Stimulated activated CD8-positive, alpha-beta memory T cell treated with anti-CD3 and anti-CD28 coated beads, Interleukin-15, amount 100 ng/mL, for 24 hours (primary cell): ENCODE measurements at regions not wholly inside any gene's neighbourhood (a gene's known extent, or its start where the extent isn't known, plus 50 kb on each side); places are given as distances from the start of the nearest gene placed in this dataset.

Experiments
- DNase-seq: peaks from one replicate; pipeline ENCODE4 v3.0.0-alpha.2; 2020; ENCODE audit warnings: low read depth

DNA sequence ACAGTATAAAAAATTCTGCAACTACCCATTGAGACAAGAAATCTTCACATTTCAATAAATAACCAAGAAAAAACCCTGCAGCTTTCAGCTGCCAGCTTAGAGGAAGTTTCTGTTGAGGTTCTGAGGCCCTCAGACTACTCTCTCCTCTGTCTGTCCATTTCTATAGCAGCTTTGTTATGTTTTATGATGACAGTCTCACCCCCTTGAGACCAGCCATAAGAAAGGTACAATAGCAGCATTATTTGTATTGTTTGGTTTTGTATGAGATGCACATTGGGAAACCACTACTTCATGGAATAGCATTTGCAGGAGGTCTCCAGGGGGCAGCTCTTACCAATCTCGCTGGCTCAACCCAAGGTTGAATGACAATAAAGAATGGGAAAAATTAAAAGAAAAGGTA is 334.6 kb upstream of the VRK2 start:
- DNase-seq = no peak

DNA sequence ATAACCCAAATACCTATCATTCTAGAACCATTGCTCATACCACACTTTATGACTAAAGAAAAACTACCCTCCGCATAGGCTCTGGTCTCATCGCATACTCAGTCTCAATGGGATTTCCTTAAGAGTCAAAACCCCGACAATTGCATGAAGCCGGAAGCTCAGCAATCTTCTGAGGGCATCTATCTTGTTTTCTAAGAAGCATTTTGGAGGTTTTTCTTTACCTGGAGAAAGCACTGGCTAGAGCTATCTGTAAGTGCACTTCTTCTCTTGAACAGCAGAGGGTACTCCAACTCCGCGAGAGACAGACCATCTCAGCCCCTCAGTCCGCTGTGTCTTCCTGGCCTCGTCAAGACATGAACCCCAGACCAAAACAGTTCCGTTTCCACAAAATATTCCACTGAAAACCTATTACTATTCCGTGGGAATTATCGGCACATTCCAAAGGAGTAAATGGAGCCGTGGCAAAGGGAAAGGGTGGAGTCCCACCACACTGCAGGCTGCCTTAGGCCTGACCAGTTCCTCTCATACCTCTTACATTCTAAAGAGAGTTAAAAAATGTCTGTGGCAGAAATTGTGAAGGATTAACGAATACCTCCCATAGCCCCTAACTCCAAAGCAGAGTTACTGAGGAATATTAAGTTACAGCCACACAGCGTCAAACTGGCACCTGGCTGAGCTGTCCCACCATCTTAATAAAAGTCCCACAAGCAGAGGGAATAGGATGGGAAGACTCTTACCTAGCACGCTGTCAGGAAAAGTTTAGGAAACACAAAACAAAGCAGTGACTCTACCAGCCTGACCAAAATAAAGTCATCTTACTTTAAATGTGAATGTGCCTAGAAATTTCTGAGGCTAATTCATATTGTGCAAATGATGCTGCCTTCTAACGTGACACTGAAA is 325.6 kb upstream of the VRK2 start:
- DNase-seq = no peak

DNA sequence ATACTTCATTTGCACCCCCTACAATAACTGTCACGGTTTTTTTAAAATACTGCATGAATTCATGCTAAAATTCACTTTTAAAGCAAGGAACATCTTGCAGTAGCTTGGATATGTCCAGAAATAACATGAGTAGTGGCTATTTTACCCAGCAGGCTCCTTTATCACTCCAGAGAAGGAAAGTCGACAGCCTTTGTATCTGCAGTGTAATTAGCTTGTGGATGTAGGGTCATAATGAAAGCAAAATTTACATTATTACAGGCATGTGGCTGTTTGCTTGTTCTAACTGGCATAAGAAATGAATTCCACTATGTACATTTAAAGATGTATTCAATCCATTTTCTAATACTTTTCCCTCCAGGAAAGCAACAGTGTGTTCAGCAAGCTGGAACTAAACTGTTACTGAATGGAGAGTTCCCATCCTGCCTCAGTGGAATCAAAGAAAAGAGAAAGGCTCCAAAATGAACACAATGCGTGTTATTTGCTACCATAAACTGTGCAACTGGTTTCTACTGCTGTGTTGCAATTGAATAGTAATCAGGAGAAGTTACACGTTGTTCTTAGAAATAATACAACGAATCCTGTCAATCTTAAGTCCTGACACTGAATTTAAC is 321.2 kb upstream of the VRK2 start:
- no peak for DNase-seq

- no peak for DNase-seq
Measured at GRCh38 chr2:57726294-57726693, 320.3 kb upstream of the VRK2 start.

GRCh38 chr2:57728691-57729090 is 317.9 kb upstream of the VRK2 start:
- no peak for DNase-seq

- no peak for DNase-seq
Measured at GRCh38 chr2:57733956-57734355, 312.6 kb upstream of the VRK2 start.

GRCh38 chr2:57740891-57741290 is 305.7 kb upstream of the VRK2 start:
- no peak for DNase-seq

- DNase-seq = no peak
Measured at GRCh38 chr2:57753636-57754035, 293.0 kb upstream of the VRK2 start.

- DNase-seq = no peak
Measured at GRCh38 chr2:57758686-57759085, 287.9 kb upstream of the VRK2 start.

DNA sequence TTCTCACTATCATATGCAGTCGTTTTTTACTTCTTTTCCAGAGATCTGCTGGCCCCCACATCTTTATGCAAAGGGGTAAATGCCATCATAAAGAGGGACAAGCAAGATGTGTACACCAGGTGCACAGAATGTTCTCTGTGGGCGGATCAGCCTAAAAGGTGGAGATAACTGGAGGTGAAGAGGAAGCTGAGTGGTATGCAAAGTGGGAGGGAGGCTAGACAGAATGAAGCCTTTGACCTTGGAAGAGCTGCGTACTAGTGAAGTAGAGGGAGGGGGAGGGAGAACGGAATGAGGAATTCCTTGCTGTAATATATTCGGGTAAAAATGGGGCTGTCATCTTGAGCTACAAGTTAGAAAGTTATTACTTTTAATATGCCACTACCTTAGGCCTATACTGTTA is 287.5 kb upstream of the VRK2 start:
- no peak for DNase-seq

GRCh38 chr2:57759822-57760300 is 286.7 kb upstream of the VRK2 start:
- peak; percentile 73 for DNase-seq

DNA sequence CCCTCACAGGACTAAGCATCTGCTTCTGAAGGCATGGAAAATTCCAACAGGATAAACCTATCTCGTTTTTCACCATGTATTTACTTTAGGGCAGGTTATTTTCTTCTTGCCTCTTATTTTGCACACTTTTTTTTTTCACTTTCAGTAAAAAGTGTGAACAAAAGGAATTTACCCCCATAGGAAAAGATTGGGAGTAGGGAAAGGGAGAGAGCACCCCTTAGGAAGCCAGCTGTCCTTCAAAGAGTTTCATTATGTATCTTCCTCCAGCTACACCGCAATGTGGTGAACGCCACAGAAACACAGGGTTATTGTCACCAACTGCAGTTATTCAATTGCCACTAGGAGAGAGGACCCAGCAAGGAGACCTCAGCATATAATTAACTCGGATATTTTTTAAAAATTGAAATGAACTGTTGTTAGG is 286.2 kb upstream of the VRK2 start:
- DNase-seq = no peak

DNA sequence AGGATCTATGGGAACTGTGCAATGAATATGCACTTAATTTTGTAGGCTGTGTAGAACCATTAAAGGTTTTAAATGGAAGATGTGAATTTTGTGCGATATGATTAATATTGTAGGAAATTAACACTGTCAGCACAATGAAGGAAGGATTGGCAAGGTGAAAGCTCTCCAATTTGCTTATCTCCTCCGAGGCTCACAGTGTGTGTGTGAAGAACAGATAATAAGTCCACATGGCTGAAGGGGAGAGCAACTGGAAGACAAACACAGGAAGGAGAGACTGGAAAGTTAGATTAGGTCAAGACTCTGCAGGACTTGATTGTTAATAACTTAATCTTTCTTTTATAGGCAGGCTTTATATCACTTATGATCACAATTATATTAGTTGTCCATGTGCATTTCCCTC is 269.7 kb upstream of the VRK2 start:
- no peak for DNase-seq

DNA sequence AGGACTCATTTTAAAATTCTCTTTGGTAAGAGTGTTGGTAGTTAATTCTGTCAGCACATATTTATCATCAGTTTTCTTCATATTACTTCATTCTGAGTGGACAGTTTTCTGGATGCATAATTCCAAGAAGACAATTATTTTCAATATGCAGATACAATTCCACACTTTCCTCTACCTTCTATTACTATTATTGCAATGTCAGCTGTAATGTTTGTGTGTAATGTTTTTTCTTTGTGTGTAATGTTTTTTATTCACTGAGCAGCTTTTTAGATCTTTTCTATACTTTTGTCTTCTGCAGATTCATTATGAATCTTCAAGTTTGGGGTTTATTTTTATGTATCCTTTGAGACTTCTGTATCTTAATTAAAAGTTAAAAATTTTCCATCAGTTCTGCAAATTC is 264.0 kb upstream of the VRK2 start:
- DNase-seq = no peak

GRCh38 chr2:57793310-57793709 is 253.3 kb upstream of the VRK2 start:
- DNase-seq = no peak

DNA sequence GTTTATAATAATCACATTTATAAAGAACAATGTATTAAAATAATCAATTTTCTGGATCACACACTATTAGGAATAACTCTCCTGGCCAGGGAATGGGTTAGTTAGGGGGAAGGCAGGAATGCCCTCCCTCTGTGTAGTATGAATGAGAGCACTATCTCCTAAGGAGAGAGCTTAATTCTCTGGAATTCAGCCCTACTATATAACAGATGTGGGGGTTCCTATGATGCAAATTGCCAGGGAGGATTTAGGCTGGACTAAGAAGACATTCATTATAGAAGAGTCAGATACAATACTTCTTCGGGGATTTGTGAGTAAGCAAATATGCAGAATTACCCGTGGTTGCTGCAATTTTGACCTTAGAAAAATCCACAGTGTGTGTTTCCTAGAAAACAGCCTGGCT is 250.1 kb upstream of the VRK2 start:
- DNase-seq = no peak

DNA sequence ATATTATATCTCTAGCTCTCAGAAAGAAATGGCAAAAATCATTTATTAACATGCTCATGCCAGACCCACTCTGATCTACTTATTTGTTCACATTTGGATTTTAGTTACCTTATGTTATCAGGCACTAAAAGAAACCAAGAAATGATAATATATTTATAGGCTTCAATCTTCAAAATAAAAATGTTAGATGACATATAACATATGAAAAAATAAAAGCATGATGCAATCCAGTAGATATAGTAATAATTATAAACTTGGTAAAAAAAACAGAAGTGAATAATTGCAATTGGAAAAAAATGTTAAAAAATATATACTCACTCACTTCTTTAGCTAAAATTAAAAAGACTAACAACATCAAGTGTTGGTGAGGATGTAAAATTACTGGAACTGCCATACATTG is 248.3 kb upstream of the VRK2 start:
- DNase-seq = no peak

GRCh38 chr2:57802243-57802642 is 244.4 kb upstream of the VRK2 start:
- DNase-seq = no peak

DNA sequence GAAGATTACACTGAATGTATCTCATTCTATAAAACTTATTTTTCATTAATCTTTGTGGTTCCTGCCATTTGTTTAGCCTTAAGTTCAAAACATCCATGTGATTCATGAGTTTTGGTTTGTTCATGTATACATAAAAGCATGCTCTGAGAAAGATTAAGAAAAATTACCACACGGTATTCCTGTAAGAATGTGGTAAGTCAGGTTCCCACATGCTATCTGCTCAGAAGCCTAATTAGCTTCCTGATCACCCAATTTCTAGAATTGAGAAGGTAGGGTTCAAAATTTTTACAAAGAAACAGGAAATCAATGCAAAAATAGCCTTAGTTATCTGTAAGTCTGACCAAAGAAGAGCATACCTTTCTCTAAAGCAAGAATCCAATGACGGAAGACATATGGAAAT is 241.6 kb upstream of the VRK2 start:
- no peak for DNase-seq

DNA sequence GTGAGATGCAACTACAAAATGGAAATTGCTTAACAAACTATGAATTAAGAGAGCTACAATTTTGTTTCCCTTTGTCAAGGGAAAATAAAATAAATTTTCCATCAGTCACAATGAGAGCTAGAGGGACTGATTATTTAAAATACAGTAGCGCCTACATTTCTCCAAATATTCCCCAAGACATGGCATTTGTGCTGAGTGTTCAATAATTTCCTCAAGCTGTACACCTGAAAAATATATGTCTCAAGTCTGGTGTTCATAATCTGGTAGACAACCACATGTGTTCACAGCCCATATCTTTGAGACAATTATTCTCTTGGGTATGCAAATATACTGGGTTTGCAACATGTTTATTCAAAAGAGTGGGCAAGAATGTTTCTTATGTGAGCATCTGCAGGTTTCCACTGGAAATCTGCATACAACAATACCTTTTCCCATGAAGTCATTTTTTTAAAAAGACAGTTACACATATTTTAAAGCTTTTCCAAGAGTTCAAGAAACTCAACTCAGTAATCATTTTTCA is 240.1 kb upstream of the VRK2 start:
- DNase-seq = no peak

GRCh38 chr2:57809230-57809629 is 237.4 kb upstream of the VRK2 start:
- no peak for DNase-seq

DNA sequence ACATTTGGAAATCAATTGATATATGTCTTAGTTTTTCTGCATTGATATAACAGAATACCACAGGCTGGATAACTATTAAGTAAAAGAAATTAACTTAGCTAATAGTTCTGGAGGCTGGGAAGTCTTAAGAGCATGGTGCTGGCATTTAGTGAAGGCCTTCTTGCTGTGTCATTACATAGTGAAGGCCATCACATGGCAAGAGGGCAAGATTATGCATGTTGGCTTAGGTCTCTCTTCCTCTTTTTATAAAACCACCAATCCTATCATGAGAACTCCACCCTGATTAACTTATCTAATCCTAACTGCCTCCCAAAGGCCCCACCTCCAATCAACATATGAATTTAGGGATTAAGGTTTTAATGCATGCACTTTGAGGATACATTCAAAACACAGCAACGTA is 225.5 kb upstream of the VRK2 start:
- no peak for DNase-seq

GRCh38 chr2:57828221-57828620 is 218.4 kb upstream of the VRK2 start:
- no peak for DNase-seq
